GM19043 (cell line): ENCODE measurements at regions not wholly inside any gene's neighbourhood (a gene's known extent, or its start where the extent isn't known, plus 50 kb on each side); places are given as distances from the start of the nearest gene placed in this dataset.
"Not testable (repeated sequence)": the region's sequence is repeated elsewhere in the genome, so short reads cannot be mapped to it uniquely, and the experiment has no call there.

ENCODE experiments used
- ATAC-seq: cut with Tn5 transposase; IDR thresholded peaks from one replicate; pipeline ENCODE4 v1.9.1; 2021; ENCODE audit warnings: low read depth; ENCODE audit not compliant: unreplicated experiment

- no peak for ATAC-seq
Measured at GRCh38 chr21:27366646-27367235, 399.9 kb upstream of the ADAMTS5 start.

GRCh38 chr21:27366036-27366435 lies 399.1 kb upstream of the ADAMTS5 start:
- ATAC-seq = no peak

GRCh38 chr21:27365394-27365793 lies 398.5 kb upstream of the ADAMTS5 start:
- ATAC-seq = no peak

GRCh38 chr21:27363719-27364477 lies 397.0 kb upstream of the ADAMTS5 start:
- ATAC-seq = no peak

GRCh38 chr21:27362249-27362648 lies 395.4 kb upstream of the ADAMTS5 start:
- ATAC-seq = no peak

- no peak for ATAC-seq
Measured at GRCh38 chr21:27359141-27359540, 392.3 kb upstream of the ADAMTS5 start.

- no peak for ATAC-seq
Measured at GRCh38 chr21:27352885-27353284, 386.0 kb upstream of the ADAMTS5 start.

- no peak for ATAC-seq
Measured at GRCh38 chr21:27346041-27346448, 379.2 kb upstream of the ADAMTS5 start.

GRCh38 chr21:27339902-27340301 lies 373.0 kb upstream of the ADAMTS5 start:
- no peak for ATAC-seq

- ATAC-seq = not testable (repeated sequence)
Measured at GRCh38 chr21:27338007-27338406, 371.1 kb upstream of the ADAMTS5 start.

- no peak for ATAC-seq
Measured at GRCh38 chr21:27333096-27333495, 366.2 kb upstream of the ADAMTS5 start.

- no peak for ATAC-seq
Measured at GRCh38 chr21:27329255-27329851, 362.5 kb upstream of the ADAMTS5 start.

GRCh38 chr21:27326301-27326700 lies 359.4 kb upstream of the ADAMTS5 start:
- ATAC-seq = no peak

GRCh38 chr21:27323331-27323730 lies 356.4 kb upstream of the ADAMTS5 start:
- ATAC-seq = no peak

GRCh38 chr21:27321791-27322190 lies 354.9 kb upstream of the ADAMTS5 start:
- ATAC-seq = no peak

- no peak for ATAC-seq
Measured at GRCh38 chr21:27320868-27321267, 354.0 kb upstream of the ADAMTS5 start.

GRCh38 chr21:27317601-27318000 lies 350.7 kb upstream of the ADAMTS5 start:
- ATAC-seq = not testable (repeated sequence)

GRCh38 chr21:27315373-27315772 lies 348.5 kb upstream of the ADAMTS5 start:
- ATAC-seq = no peak

- no peak for ATAC-seq
Measured at GRCh38 chr21:27314131-27314530, 347.2 kb upstream of the ADAMTS5 start.

- no peak for ATAC-seq
Measured at GRCh38 chr21:27306791-27307775, 340.2 kb upstream of the ADAMTS5 start.

GRCh38 chr21:27306206-27306605 lies 339.3 kb upstream of the ADAMTS5 start:
- ATAC-seq = no peak
